GM12864 (cell line): ENCODE measurements at regions not wholly inside any gene's neighbourhood (a gene's known extent, or its start where the extent isn't known, plus 50 kb on each side); places are given as distances from the start of the nearest gene placed in this dataset.

Experiments
- DNase-seq: peaks from one replicate; pipeline ENCODE4 v3.0.0-alpha.2; 2011; ENCODE audit warnings: low read depth
- H3K4me3 ChIP-seq: 2 replicates; pipeline ENCODE4 v1.5.1; 2011; ENCODE audit warnings: mild to moderate bottlenecking, low read depth, low read length, control low read depth
- TF ChIP-seq, protein P1 (sequence below): IDR thresholded peaks from 2 replicates; pipeline ENCODE4 v1.5.1; 2011; ENCODE audit warnings: low read depth, mild to moderate bottlenecking, moderate library complexity, low read length, control low read depth, inconsistent platforms; ENCODE audit errors: missing control alignments

DNA sequence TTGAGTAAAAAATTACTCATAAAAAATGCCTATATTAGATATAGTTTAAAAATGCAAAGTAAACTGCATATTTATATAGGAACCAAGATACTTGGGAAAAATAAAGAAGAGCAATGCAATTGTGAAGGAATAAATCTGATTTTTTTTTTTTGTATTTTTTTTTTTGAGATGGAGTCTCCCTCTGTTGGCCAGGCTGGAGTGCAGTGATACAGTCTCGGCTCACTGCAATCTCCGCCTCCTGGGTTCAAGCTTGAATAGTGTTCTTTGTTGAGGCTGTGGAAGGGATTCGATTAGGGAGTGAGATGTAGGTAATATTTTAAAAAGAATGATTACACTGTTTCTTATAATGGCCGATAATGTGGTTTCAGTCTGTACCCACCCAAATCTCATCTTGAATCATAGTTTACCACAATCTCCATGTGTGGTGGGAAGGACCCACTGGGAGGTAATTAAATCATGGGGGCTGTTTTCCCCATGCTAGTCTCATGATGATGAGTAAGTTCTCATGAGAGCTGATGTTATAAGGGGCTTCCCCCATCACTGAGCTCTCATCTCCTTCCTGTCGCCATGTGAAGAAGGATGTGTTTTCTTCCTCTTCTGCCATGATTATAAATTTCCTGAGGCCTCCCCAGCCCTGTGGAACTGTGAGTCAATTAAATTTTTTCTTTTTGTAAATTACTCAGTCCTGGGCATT is 1765.9 kb downstream of the PLA2G4A start:
- DNase-seq: no peak
- H3K4me3 ChIP-seq: no peak overlapping the region
- TF ChIP-seq, protein P1, sequence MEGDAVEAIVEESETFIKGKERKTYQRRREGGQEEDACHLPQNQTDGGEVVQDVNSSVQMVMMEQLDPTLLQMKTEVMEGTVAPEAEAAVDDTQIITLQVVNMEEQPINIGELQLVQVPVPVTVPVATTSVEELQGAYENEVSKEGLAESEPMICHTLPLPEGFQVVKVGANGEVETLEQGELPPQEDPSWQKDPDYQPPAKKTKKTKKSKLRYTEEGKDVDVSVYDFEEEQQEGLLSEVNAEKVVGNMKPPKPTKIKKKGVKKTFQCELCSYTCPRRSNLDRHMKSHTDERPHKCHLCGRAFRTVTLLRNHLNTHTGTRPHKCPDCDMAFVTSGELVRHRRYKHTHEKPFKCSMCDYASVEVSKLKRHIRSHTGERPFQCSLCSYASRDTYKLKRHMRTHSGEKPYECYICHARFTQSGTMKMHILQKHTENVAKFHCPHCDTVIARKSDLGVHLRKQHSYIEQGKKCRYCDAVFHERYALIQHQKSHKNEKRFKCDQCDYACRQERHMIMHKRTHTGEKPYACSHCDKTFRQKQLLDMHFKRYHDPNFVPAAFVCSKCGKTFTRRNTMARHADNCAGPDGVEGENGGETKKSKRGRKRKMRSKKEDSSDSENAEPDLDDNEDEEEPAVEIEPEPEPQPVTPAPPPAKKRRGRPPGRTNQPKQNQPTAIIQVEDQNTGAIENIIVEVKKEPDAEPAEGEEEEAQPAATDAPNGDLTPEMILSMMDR: no peak

DNA sequence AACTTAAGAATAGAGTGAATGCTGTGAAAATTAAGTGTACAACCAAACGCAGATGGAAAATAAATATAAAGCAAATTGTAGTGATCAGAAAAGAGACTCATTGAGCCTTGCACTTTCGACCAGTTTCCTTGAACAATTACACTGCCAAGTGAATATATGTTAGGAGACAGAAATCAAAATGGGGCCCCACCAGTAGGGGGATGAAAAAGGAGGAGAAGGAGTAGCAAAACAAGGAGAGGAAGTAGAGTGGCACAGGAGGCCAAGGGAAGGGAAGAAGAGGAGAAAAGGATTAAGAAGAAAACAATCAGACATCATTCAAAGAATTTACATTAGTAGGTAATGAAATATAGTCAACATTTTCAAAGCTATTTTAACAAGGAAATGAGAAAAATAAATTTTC is 1770.6 kb downstream of the PLA2G4A start:
- DNase-seq: no peak
- no peak overlapping the region for H3K4me3 ChIP-seq
- TF ChIP-seq, protein P1: no peak

DNA sequence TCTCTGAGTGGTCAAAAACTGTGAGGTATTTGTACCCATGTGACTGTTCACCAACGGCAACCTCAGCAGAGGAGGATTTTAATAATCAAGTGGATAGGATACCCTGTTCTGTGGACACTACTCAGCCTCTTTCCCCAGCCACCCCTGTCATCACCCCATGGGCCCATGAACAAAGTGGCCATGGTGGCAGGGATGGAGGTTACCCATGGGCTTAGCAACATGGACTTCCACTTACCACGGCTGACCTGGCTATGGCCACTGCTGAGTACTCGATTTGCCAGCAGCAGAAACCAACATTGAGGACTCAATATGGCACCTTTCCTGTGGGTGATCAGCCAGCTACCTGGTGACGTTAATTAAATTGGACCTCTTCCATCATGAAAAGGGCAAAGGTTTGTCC is 1782.7 kb downstream of the PLA2G4A start:
- no peak for DNase-seq
- TF ChIP-seq, protein P1: no peak
- H3K4me3 ChIP-seq: no peak overlapping the region

DNA sequence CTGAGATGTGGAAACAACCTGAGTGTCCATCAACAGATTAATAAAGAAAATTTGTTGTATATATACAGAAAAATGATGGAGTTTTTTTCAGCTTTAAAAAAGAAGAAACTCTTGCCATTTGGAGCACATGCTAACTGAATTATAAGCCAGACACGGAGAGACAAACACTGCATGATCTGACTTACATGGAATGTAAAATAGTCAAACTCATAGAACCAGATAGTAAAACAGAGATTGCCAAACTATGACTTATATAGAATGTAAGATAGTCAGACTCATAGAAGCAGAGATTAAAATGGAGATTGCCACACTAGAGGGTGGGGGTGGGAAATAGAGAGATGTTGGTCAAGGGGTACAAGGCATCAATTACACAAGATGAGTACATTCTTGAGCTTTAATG is 1786.6 kb downstream of the PLA2G4A start:
- no peak for DNase-seq
- H3K4me3 ChIP-seq: no peak overlapping the region
- TF ChIP-seq, protein P1: no peak

DNA sequence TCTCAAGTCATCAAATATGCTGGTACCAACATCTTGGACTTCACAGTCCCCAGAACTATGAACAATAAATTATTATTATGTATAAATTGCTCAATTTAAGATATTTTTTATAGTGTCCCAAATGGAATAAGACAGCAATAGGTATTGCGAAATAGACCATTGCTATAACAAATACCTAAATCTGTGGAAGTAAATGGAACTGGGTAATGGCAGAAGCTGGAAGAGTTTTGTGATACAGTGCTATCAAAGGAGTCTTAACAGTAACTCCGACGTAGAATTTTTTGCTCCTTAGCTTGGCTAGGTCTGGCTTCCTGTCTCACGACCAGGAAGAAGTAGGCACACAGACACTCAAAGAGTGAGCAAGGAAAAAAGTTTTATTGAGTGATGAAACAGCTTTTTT is 1791.5 kb downstream of the PLA2G4A start:
- no peak for DNase-seq

DNA sequence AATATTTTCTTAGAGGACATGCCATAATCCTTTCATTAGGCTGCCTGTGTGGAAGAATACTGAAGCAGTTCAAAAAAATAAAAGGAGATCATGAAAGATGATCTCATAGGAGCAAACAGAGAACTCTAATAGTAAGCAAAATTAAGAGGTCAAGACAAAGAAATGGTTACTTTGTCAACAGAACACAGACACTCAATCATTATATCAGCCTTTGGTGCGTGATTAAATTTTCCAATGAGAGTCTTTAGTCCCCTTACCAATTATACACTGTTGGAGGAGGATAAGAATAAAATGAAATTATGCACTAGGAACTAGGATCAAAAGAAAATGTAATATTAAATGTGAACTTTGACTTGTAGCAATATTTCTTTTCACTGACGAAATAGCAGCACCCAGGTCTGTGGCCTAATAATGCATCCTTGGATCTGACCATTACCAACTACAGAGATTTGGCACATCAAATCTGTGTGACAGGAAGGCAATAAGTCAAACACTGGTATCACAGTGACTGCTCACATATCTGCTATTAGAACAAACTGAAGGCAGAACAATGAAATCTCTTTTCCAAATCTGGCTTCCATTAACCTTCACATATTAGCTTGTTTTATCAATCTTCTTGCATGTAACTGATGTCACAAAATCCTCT is 1812.9 kb downstream of the PLA2G4A start:
- TF ChIP-seq, protein P1: no peak
- DNase-seq: no peak
- H3K4me3 ChIP-seq: no peak overlapping the region

More for the DNA sequence above, 1791.5 kb downstream of the PLA2G4A start:
- TF ChIP-seq, protein P1: no peak
- H3K4me3 ChIP-seq: no peak overlapping the region

DNA sequence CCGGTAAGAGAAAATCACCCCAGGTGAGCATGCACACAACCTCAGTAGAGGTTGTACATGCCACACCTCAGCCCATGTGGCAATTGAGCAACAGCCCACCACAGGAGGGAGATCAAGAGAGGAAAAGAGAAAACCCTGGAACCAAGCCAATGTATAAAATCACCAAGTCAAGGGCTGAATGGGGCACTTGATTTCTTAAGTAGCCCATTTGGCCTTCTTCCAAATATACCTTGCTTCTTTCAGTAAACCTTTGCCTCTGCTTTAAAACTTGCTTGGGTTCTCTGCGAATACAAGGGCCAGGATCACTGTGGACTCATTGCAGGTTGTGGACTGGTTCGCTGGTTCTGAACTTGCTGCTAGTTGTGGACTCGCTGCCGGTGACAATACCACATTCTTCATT is 1814.0 kb downstream of the PLA2G4A start:
- no peak overlapping the region for H3K4me3 ChIP-seq
- TF ChIP-seq, protein P1: no peak
- DNase-seq: no peak
